ENCODE measurements at regions not wholly inside any gene's neighbourhood (a gene's known extent, or its start where the extent isn't known, plus 50 kb on each side); places are given as distances from the start of the nearest gene placed in this dataset.

DNA sequence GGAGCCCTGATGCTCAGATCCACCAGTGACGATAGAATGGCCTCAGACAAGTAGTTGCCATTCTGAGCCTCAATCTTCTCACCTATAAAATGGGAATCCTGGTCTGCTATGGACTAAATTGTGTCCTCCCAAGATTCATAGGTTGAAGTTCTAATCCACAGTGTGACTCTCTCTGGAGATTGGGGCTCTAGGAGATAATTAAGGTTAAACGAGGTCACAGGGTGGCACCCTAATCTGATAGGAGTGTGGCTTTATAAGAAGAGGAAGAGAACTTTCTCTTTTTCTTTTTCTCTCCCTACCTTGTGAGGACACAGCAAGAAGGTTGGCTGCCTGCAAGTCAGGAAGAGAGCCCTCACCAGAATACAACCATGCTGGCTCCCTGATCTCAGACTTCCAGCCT lies 214.1 kb downstream of the KATNAL1 start:
- DNase-seq (ENCODE audit: low read depth), result no peak
- in situ Hi-C loops (cut with HindIII; ENCODE audit: low sequenced_read_pairs), result no loop called here
- TF ChIP-seq, protein P1, sequence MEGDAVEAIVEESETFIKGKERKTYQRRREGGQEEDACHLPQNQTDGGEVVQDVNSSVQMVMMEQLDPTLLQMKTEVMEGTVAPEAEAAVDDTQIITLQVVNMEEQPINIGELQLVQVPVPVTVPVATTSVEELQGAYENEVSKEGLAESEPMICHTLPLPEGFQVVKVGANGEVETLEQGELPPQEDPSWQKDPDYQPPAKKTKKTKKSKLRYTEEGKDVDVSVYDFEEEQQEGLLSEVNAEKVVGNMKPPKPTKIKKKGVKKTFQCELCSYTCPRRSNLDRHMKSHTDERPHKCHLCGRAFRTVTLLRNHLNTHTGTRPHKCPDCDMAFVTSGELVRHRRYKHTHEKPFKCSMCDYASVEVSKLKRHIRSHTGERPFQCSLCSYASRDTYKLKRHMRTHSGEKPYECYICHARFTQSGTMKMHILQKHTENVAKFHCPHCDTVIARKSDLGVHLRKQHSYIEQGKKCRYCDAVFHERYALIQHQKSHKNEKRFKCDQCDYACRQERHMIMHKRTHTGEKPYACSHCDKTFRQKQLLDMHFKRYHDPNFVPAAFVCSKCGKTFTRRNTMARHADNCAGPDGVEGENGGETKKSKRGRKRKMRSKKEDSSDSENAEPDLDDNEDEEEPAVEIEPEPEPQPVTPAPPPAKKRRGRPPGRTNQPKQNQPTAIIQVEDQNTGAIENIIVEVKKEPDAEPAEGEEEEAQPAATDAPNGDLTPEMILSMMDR (IDR thresholded peaks at IDR 0.05; ENCODE audit: low read depth, low read length, missing control alignments), result no peak
- no peak overlapping the region for H3K4me3 ChIP-seq (ENCODE audit: low read depth, low read length)

DNA sequence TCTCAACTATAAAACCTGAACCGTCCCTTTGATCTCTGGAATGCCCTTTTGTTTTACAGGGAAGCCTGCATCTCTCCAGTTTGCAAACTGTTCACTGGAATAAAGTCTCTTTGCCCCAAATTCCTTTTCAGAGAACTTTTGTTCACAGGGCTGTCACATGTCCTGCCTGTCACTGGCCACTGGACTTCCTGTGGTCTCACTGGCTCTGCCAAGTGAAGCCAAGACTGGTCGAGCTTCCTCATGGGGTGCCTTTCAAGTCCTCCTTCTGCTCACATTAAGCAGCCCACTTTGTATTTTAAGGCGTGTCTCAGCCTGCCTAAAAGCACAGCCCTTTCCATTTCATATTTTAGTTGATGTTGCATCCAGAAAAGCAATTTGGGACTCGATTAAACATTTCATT lies 215.7 kb downstream of the KATNAL1 start:
- TF ChIP-seq, protein P1 (IDR thresholded peaks at IDR 0.05; ENCODE audit: low read depth, low read length, missing control alignments), result no peak
- H3K4me3 ChIP-seq (ENCODE audit: low read depth, low read length), result no peak overlapping the region
- in situ Hi-C loops (cut with HindIII; ENCODE audit: low sequenced_read_pairs), result no loop called here
- no peak for DNase-seq (ENCODE audit: low read depth)

DNA sequence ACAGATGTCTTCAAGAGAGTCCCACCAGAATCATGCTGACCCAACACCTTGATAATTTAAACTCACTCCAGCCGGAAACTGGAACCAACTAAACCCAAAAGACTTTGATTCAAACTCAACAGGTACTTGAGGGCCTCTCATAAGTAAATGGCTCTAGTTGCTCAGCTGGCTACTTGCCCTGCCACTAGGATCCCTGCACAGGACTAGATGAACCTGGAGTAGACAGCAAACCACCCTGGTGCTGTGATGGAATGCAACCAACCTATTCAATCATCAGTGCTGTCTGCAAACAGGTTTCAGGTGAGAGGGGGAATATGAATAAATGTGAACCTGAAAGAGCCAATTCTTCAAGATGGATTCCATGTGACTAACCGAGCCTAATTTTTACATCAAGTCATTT lies 216.3 kb downstream of the KATNAL1 start:
- TF ChIP-seq, protein P1 (IDR thresholded peaks at IDR 0.05; ENCODE audit: low read depth, low read length, missing control alignments), result no peak
- H3K4me3 ChIP-seq (ENCODE audit: low read depth, low read length), result no peak overlapping the region
- in situ Hi-C loops (cut with HindIII; ENCODE audit: low sequenced_read_pairs), result no loop called here
- no peak for DNase-seq (ENCODE audit: low read depth)

DNA sequence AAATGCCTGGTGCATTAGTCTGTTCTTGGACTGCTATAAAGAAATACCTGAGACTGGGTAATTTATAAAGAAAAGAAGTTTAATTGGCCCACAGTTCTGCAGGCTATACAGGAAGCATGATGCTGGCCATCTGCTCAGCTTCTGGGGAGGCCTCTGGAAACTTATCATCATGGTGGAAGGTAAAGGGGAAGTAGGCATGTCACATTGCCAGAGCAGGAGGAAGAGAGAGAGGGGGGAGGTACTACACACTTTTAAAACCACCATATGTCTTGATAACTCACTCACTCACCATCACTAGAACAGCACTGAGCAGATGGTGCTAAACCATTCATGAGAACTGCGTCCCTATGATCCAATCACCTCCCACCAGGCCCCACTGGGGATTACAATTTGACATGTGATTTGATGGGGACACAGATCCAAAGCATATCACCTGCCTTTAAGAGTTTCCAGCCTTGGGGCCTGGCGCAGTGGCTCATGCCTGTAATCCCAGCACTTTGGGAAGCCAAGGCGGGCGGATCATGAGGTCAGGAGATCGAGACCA lies 219.0 kb downstream of the KATNAL1 start:
- TF ChIP-seq, protein P1 (IDR thresholded peaks at IDR 0.05; ENCODE audit: low read depth, low read length, missing control alignments), result no peak
- H3K4me3 ChIP-seq (ENCODE audit: low read depth, low read length), result no peak overlapping the region
- in situ Hi-C loops (cut with HindIII; ENCODE audit: low sequenced_read_pairs), result no loop called here
- no peak for DNase-seq (ENCODE audit: low read depth)

DNA sequence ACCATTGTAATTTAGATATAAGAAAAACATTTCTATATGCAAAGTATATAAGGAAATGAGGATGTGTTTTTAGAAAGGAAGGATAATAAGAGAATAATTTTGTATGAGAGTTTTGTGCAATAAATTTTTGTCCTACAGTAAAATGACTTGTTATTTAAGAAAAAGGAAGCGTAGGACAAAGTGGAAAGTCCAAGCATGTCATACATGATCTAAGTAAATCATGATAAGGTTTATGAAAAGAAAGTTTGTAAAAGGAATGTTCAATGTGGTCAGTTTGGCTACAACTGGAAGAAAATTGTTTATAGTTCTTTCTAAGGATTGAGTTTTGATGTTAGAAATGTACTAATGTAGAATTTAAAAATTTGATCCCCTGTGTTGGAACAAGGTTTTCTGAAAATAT lies 222.3 kb downstream of the KATNAL1 start:
- in situ Hi-C loops (cut with HindIII; ENCODE audit: low sequenced_read_pairs), result no loop called here
- TF ChIP-seq, protein P1 (IDR thresholded peaks at IDR 0.05; ENCODE audit: low read depth, low read length, missing control alignments), result no peak

DNA sequence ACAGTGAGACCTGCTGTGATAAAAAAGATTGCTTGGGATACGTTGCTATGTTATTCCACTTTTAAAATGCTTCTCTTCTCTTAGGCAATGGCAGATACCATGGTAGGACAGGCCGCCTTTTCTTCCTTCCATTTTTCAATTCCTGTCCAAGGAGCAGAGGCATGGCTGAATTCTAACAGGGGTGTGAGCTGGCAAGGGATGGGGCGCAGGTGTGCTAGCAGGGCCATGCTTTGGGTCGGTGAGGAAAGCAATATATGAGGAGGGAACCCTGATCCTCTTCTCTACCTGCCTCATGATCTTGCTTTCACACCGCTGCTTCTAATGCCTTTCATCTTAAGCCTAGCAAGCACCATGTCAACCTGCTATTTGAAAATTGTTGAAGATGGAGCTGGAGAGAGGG lies 225.0 kb downstream of the KATNAL1 start:
- DNase-seq (ENCODE audit: low read depth), result no peak
- TF ChIP-seq, protein P1 (IDR thresholded peaks at IDR 0.05; ENCODE audit: low read depth, low read length, missing control alignments), result no peak
- in situ Hi-C loops (cut with HindIII; ENCODE audit: low sequenced_read_pairs), result no loop called here
- H3K4me3 ChIP-seq (ENCODE audit: low read depth, low read length), result no peak overlapping the region

More for the DNA sequence above, 222.3 kb downstream of the KATNAL1 start:
- H3K4me3 ChIP-seq (ENCODE audit: low read depth, low read length), result no peak overlapping the region
- no peak for DNase-seq (ENCODE audit: low read depth)
